ENCODE measurements at regions not wholly inside any gene's neighbourhood (a gene's known extent, or its start where the extent isn't known, plus 50 kb on each side); places are given as distances from the start of the nearest gene placed in this dataset.
A peak's percentile ranks its signal among the peaks of the same experiment; 100 is the strongest.
"Not testable (repeated sequence)": the region's sequence is repeated elsewhere in the genome, so short reads cannot be mapped to it uniquely, and the experiment has no call there.

GRCh38 chr1:94672001-94672400 is 130.4 kb upstream of the F3 start:
- ATAC-seq (ENCODE audit: low read depth in 2 of 2) (no peak), DNase-seq (no peak)
- no peaks in the 10 kb centered on the region for H3K36me3 Mint-ChIP-seq
- peaks cover 0 to 2% (median 0%) of the 10 kb centered on the region in 7 donors for H3K9me3 Mint-ChIP-seq
- peak overlapping the region in 1 of 6 donors; percentile 3 for H3K27ac Mint-ChIP-seq
- peaks cover 0 to 10% (median 0%) of the 10 kb centered on the region in 3 donors for H3K27me3 Mint-ChIP-seq
- no peaks in the 10 kb centered on the region for H3K4me1 Mint-ChIP-seq
- no peak overlapping the region for H3K4me3 Mint-ChIP-seq

- no peak for ATAC-seq (ENCODE audit: low read depth in 2 of 2)
- Mint-ChIP-seq H3K4me1 (no peaks in the 10 kb centered on the region), H3K9me3 (peaks cover 0 to 2% (median 0%) of the 10 kb centered on the region in 7 donors), H3K4me3 (no peak overlapping the region), H3K27me3 (peaks cover 0 to 6% (median 0%) of the 10 kb centered on the region in 3 donors), H3K36me3 (no peaks in the 10 kb centered on the region), H3K27ac (no peak overlapping the region)
- DNase-seq, result no peak
Measured at GRCh38 chr1:94670273-94670672, 128.7 kb upstream of the F3 start.

GRCh38 chr1:94669198-94669597 is 127.6 kb upstream of the F3 start:
- Mint-ChIP-seq H3K9me3 (peaks cover 0 to 2% (median 0%) of the 10 kb centered on the region in 7 donors), H3K27ac (no peak overlapping the region), H3K4me1 (no peaks in the 10 kb centered on the region), H3K36me3 (no peaks in the 10 kb centered on the region), H3K4me3 (no peak overlapping the region), H3K27me3 (peaks cover 0 to 6% (median 0%) of the 10 kb centered on the region in 3 donors)
- DNase-seq, result no peak
- ATAC-seq (ENCODE audit: low read depth in 2 of 2), result no peak

DNA sequence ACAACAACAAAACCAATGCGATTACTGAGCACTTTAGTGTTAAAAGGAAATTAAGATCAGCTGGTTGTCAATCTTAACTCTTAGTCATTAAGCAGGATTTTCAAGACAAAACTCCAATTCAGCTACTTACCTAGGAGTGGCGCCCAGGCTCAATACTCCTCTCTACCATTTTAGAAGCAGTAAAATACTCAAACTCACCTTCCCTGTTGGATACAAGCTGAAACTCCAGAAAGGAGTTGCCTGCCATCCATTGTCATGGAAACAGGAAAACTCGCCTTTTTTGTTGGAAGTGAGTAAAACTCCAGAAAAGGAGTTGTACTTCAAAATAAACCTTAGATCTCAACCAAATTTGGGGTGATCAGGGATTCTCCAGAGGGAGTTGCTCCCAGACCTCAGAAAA is 127.0 kb upstream of the F3 start:
- H3K27me3 Mint-ChIP-seq, result peaks cover 0 to 6% (median 0%) of the 10 kb centered on the region in 3 donors
- peaks cover 0 to 2% (median 0%) of the 10 kb centered on the region in 7 donors for H3K9me3 Mint-ChIP-seq
- H3K27ac Mint-ChIP-seq, result no peak overlapping the region

GRCh38 chr1:94667818-94668217 is 126.3 kb upstream of the F3 start:
- DNase-seq (no peak), ATAC-seq (ENCODE audit: low read depth in 2 of 2) (no peak)
- Mint-ChIP-seq H3K4me1 (no peaks in the 10 kb centered on the region), H3K9me3 (peaks cover 0 to 2% (median 0%) of the 10 kb centered on the region in 7 donors), H3K27me3 (peaks cover 0 to 6% (median 0%) of the 10 kb centered on the region in 3 donors), H3K27ac (no peak overlapping the region), H3K4me3 (no peak overlapping the region), H3K36me3 (no peaks in the 10 kb centered on the region)

More for the DNA sequence above, 127.0 kb upstream of the F3 start:
- no peak for DNase-seq
- Mint-ChIP-seq H3K4me3 (no peak overlapping the region), H3K4me1 (no peaks in the 10 kb centered on the region), H3K36me3 (no peaks in the 10 kb centered on the region)
- ATAC-seq (ENCODE audit: low read depth in 2 of 2), result no peak

DNA sequence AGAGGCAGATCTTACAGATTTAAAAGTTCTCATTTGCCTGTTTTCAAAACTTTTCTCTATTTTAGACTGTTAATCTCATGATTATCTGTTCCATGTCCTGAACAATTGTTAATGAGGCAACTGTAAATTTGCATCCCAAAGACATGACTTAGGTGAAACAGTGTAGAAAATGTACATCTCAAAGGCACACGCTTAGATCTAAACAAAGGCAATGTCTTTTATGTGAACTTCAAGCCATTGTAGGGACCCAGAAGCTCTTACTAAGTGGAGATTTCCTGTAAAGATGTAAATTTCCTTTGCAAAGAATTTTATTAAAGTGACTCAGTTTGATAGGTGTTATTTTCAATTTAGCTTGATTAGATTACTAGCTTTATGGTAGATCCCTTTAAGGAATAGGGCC is 125.2 kb upstream of the F3 start:
- Mint-ChIP-seq H3K36me3 (no peaks in the 10 kb centered on the region), H3K27ac (no peak overlapping the region), H3K27me3 (peaks cover 0 to 2% (median 0%) of the 10 kb centered on the region in 3 donors), H3K4me1 (no peaks in the 10 kb centered on the region), H3K9me3 (peaks cover 0 to 2% (median 0%) of the 10 kb centered on the region in 7 donors), H3K4me3 (no peak overlapping the region)
- no peak for ATAC-seq (ENCODE audit: low read depth in 2 of 2)
- no peak for DNase-seq

GRCh38 chr1:94661431-94661932 is 119.9 kb upstream of the F3 start:
- Mint-ChIP-seq H3K4me3 (no peak overlapping the region), H3K36me3 (no peaks in the 10 kb centered on the region), H3K9me3 (no peaks in the 10 kb centered on the region), H3K27ac (no peak overlapping the region), H3K27me3 (peaks cover 0 to 8% (median 0%) of the 10 kb centered on the region in 3 donors), H3K4me1 (no peaks in the 10 kb centered on the region)
- ATAC-seq (ENCODE audit: low read depth in 2 of 2) (no peak), DNase-seq (no peak)

- H3K4me1 Mint-ChIP-seq, result no peaks in the 10 kb centered on the region
- no peak for DNase-seq
- H3K36me3 Mint-ChIP-seq, result no peaks in the 10 kb centered on the region
- ATAC-seq (ENCODE audit: low read depth in 2 of 2), result no peak
- H3K4me3 Mint-ChIP-seq, result no peak overlapping the region
- H3K9me3 Mint-ChIP-seq, result no peaks in the 10 kb centered on the region
- peak overlapping the region in 1 of 6 donors; percentile 28 for H3K27ac Mint-ChIP-seq
- H3K27me3 Mint-ChIP-seq, result peaks cover 0 to 8% (median 0%) of the 10 kb centered on the region in 3 donors
Measured at GRCh38 chr1:94660994-94661393, 119.4 kb upstream of the F3 start.

DNA sequence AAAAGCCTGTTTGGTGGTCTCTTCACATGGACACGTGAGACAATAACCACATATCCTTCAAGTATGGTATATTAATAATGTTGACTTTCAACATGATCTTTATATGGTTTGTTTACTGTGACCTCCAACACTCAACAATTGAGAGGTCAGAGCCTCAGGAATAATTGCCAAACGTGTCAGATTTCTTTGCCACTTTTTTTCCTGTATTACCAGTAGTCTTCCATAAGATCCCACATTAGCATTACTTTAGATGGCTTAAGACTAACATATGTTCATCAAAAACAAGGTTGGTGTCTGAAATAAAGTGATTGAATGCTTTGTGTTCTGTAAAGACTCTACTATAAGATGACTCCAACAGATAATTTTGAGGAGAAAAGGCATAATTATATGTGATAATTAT is 118.7 kb upstream of the F3 start:
- no peaks in the 10 kb centered on the region for H3K36me3 Mint-ChIP-seq
- ATAC-seq (ENCODE audit: low read depth in 2 of 2), result no peak

DNA sequence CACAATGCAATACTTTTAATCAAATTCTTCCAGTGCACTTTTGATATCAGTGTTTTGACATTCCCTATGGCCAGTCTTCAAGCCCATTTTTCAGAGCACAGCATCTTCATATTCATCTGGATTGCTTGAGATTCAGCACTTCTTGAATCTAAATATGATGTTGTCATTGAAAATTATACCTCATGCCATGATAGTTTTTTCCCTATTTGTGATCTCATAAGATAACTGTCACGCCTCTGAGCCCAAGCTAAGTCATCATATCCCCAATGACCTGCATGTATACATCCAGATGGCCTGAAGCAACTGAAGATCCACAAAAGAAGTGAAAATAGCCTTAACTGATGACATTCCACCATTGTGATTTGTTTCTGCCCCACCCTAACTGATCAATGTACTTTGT is 117.6 kb upstream of the F3 start:
- not testable (repeated sequence) for H3K27ac Mint-ChIP-seq; H3K27me3 Mint-ChIP-seq; H3K4me1 Mint-ChIP-seq; H3K9me3 Mint-ChIP-seq; ATAC-seq (ENCODE audit: low read depth in 2 of 2); H3K36me3 Mint-ChIP-seq; DNase-seq; H3K4me3 Mint-ChIP-seq

More for the DNA sequence above, 118.7 kb upstream of the F3 start:
- Mint-ChIP-seq H3K27me3 (peaks cover 0 to 8% (median 2%) of the 10 kb centered on the region in 3 donors), H3K4me3 (no peak overlapping the region), H3K27ac (peak overlapping the region in 1 of 6 donors; percentile 74), H3K4me1 (no peaks in the 10 kb centered on the region), H3K9me3 (no peaks in the 10 kb centered on the region)
- DNase-seq, result no peak

- Mint-ChIP-seq H3K4me1 (no peaks in the 10 kb centered on the region), H3K4me3 (no peak overlapping the region), H3K27ac (no peak overlapping the region), H3K36me3 (no peaks in the 10 kb centered on the region), H3K9me3 (no peaks in the 10 kb centered on the region), H3K27me3 (peaks cover 0 to 10% (median 6%) of the 10 kb centered on the region in 3 donors)
- ATAC-seq (ENCODE audit: low read depth in 2 of 2), result no peak
- no peak for DNase-seq
Measured at GRCh38 chr1:94658221-94658620, 116.7 kb upstream of the F3 start.

DNA sequence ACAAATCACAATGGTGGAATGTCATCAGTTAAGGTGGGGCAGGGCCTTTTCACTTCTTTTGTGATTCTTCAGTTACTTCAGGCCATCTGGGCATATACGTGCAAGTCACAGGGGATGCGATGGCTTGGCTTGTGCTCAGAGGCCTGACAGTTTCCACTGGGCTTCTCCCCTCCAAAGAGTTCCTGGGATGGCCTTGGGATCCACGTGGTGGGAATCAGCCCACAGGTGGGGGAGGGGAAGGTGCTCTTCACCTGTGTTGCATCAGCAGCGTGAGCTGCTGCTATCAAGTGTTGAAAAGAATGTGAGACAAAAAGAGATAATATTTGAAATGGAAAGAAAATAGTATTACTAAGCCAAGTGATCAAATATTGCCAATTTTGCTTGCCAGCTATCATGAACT is 116.2 kb upstream of the F3 start:
- ATAC-seq (ENCODE audit: low read depth in 2 of 2); H3K27ac Mint-ChIP-seq; H3K4me3 Mint-ChIP-seq; DNase-seq; H3K4me1 Mint-ChIP-seq; H3K9me3 Mint-ChIP-seq; H3K36me3 Mint-ChIP-seq: not testable (repeated sequence)
- peaks cover 0 to 13% (median 6%) of the 10 kb centered on the region in 3 donors for H3K27me3 Mint-ChIP-seq

DNA sequence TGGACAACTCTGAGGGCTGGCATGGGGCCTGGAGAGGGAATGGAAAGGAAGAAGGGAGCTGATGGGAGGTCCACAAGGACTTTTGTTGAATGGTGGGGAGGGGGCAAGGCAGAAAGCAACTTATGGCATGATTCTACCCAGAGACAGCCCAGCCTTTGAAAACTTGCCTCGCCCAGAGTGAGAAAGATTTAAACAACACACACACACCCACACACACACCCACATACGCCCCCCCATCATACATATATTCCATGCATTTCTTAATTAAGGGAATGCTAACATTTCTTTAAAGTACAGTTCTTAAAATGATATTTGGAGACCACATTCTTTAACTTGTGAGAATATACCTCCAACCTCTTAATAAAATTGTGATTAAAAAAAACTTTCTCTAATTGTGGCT is 115.4 kb upstream of the F3 start:
- Mint-ChIP-seq H3K27ac (no peak overlapping the region), H3K4me3 (no peak overlapping the region), H3K36me3 (no peaks in the 10 kb centered on the region), H3K27me3 (peaks cover 0 to 13% (median 6%) of the 10 kb centered on the region in 3 donors), H3K9me3 (peaks cover 0 to 6% (median 0%) of the 10 kb centered on the region in 7 donors), H3K4me1 (no peaks in the 10 kb centered on the region)
- DNase-seq, result no peak
- no peak for ATAC-seq (ENCODE audit: low read depth in 2 of 2)

DNA sequence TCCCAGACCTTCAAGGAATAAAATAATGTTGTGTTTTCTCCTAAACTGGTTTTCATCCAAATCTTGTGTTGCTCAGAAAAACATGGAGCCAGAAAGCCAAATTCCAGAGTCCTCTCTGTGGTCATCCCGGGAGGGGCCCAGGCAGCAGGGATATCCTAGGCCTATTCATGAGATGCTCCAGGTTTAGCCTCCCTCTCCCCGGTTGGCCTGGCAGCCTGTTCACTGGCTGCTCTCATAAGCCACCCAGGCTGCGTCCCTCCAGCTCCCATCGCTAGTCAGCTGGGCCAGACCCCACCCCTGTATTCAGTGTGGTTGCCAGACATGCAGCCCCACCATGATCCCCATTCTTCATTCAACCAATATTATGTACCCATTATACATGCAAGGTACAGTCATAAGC is 113.4 kb upstream of the F3 start:
- DNase-seq (no peak), ATAC-seq (ENCODE audit: low read depth in 2 of 2) (no peak)
- peak overlapping the region in 1 of 6 donors; percentile 54 for H3K27ac Mint-ChIP-seq

DNA sequence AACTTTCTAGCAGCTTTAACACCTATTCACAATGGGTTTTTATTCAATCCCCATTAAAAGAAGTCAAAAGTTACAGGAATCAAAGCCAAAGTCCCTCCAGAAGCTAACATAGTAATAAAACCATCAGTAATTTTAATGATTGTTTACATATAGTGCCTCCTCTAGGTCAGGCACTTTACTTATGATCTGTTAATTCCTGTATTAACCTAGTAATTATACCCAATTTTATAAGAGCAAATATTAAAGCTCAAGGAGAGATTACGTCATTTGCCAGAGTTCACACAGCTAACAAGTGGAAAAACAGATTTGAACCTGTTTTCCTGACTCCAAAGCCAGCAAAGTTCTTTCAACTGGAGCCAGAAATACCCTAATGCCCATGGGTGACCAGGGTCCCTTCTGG is 112.9 kb upstream of the F3 start:
- Mint-ChIP-seq H3K4me3 (no peak overlapping the region), H3K4me1 (no peaks in the 10 kb centered on the region), H3K27me3 (peaks cover 6 to 14% (median 6%) of the 10 kb centered on the region in 3 donors), H3K36me3 (no peaks in the 10 kb centered on the region), H3K9me3 (peaks cover 0 to 9% (median 0%) of the 10 kb centered on the region in 7 donors), H3K27ac (no peak overlapping the region)
- no peak for DNase-seq
- ATAC-seq (ENCODE audit: low read depth in 2 of 2), result no peak

More for the DNA sequence above, 113.4 kb upstream of the F3 start:
- Mint-ChIP-seq H3K9me3 (peaks cover 0 to 9% (median 0%) of the 10 kb centered on the region in 7 donors), H3K4me3 (no peak overlapping the region), H3K4me1 (no peaks in the 10 kb centered on the region), H3K36me3 (no peaks in the 10 kb centered on the region), H3K27me3 (peaks cover 6 to 18% (median 6%) of the 10 kb centered on the region in 3 donors)
